GM12873 (cell line): ENCODE measurements at regions not wholly inside any gene's neighbourhood (a gene's known extent, or its start where the extent isn't known, plus 50 kb on each side); places are given as distances from the start of the nearest gene placed in this dataset.

Experiments
- CTCF ChIP-seq: IDR thresholded peaks from 2 replicates; pipeline ENCODE4 v1.5.1; 2012; ENCODE audit warnings: low read depth, mild to moderate bottlenecking, moderate library complexity, low read length, control low read depth; ENCODE audit not compliant: insufficient read depth; ENCODE audit errors: missing control alignments

GRCh38 chr10:62496925-62497324, 122.8 kb downstream of the ZNF365 start:
- no peak for TF ChIP-seq CTCF

- no peak for TF ChIP-seq CTCF
Observed at GRCh38 chr10:62498271-62498670, 124.1 kb downstream of the ZNF365 start.

- no peak for TF ChIP-seq CTCF
Observed at GRCh38 chr10:62501547-62501946, 127.4 kb downstream of the ZNF365 start.

GRCh38 chr10:62502995-62503613, 128.9 kb downstream of the ZNF365 start:
- TF ChIP-seq CTCF, result no peak

GRCh38 chr10:62503872-62504271, 129.7 kb downstream of the ZNF365 start:
- TF ChIP-seq CTCF, result no peak

GRCh38 chr10:62506371-62506770, 132.2 kb downstream of the ZNF365 start:
- TF ChIP-seq CTCF, result no peak

- no peak for TF ChIP-seq CTCF
Observed at GRCh38 chr10:62511238-62511637, 137.1 kb downstream of the ZNF365 start.
